Trophoblast cell (in vitro differentiated cells and primary cell): ENCODE measurements at regions not wholly inside any gene's neighbourhood (a gene's known extent, or its start where the extent isn't known, plus 50 kb on each side); places are given as distances from the start of the nearest gene placed in this dataset.

Source experiments
- DNase-seq, 2 donors: peaks; one replicate each; pipeline ENCODE4 v3.0.0-alpha.2; 2016
- H2AFZ ChIP-seq: 2 replicates; pipeline ENCODE4 v1.6.1; 2013; ENCODE audit warnings: low read length, moderate library complexity, mild to moderate bottlenecking; ENCODE audit not compliant: insufficient read depth, poor library complexity
- H2AK5ac ChIP-seq: 2 replicates; pipeline ENCODE4 v1.6.1; 2013; ENCODE audit warnings: mild to moderate bottlenecking, low read length
- H2BK120ac ChIP-seq: 2 replicates; pipeline ENCODE4 v1.6.1; 2013; ENCODE audit warnings: low read length, mild to moderate bottlenecking, moderate library complexity; ENCODE audit not compliant: insufficient read depth, poor library complexity
- H2BK12ac ChIP-seq: 2 replicates; pipeline ENCODE4 v1.6.1; 2013; ENCODE audit warnings: mild to moderate bottlenecking, low read length, moderate library complexity
- H2BK5ac ChIP-seq: 2 replicates; pipeline ENCODE4 v1.6.1; 2013; ENCODE audit warnings: low read length, low read depth, moderate library complexity, mild to moderate bottlenecking; ENCODE audit not compliant: poor library complexity
- H3K14ac ChIP-seq: 2 replicates; pipeline ENCODE4 v1.6.1; 2013; ENCODE audit warnings: mild to moderate bottlenecking, low read length
- H3K18ac ChIP-seq: 2 replicates; pipeline ENCODE4 v1.6.1; 2013; ENCODE audit warnings: mild to moderate bottlenecking, low read length
- H3K23ac ChIP-seq: 2 replicates; pipeline ENCODE4 v1.6.1; 2013; ENCODE audit warnings: low read length
- H3K27ac ChIP-seq: 2 replicates; pipeline ENCODE4 v1.5.1; 2013; ENCODE audit warnings: low read depth, mild to moderate bottlenecking, inconsistent platforms, low read length, moderate library complexity
- H3K27me3 ChIP-seq: 2 replicates; pipeline ENCODE4 v1.6.1; 2013; ENCODE audit warnings: inconsistent platforms, mild to moderate bottlenecking, low read length, moderate library complexity; ENCODE audit not compliant: insufficient read depth
- H3K36me3 ChIP-seq, 2 experiments: 1 replicate in 1 of 2; 2 replicates in 1 of 2; pipeline ENCODE4 v1.6.1; 2013; ENCODE audit warnings: low read length in 2 of 2, mild to moderate bottlenecking in 2 of 2, moderate library complexity in 1 of 2; ENCODE audit not compliant: insufficient read depth in 2 of 2, control insufficient read depth in 1 of 2
- H3K4ac ChIP-seq: 2 replicates; pipeline ENCODE4 v1.6.1; 2013; ENCODE audit warnings: low read depth, mild to moderate bottlenecking, low read length, moderate library complexity
- H3K4me1 ChIP-seq, 2 experiments: 1 replicate in 1 of 2; 2 replicates in 1 of 2; pipeline ENCODE4 v1.6.1; 2013; ENCODE audit warnings: low read length in 2 of 2, mild to moderate bottlenecking in 2 of 2, moderate library complexity in 1 of 2; ENCODE audit not compliant: insufficient read depth in 2 of 2, control insufficient read depth in 1 of 2
- H3K4me2 ChIP-seq: 2 replicates; pipeline ENCODE4 v1.6.1; 2013; ENCODE audit warnings: inconsistent platforms, mild to moderate bottlenecking, low read length, moderate library complexity
- H3K4me3 ChIP-seq: 2 replicates; pipeline ENCODE4 v1.5.1; 2013; ENCODE audit warnings: mild to moderate bottlenecking, low read depth, low read length, inconsistent platforms
- H3K79me1 ChIP-seq: one replicate; pipeline ENCODE4 v1.6.1; 2013; ENCODE audit warnings: low read length
- H3K79me2 ChIP-seq: 2 replicates; pipeline ENCODE4 v1.6.1; 2013; ENCODE audit warnings: low read length, mild to moderate bottlenecking; ENCODE audit not compliant: control insufficient read depth, insufficient read depth, poor library complexity
- H3K9ac ChIP-seq: 2 replicates; pipeline ENCODE4 v1.6.1; 2013; ENCODE audit warnings: mild to moderate bottlenecking, low read length
- H3K9me3 ChIP-seq: 2 replicates; pipeline ENCODE4 v1.6.1; 2013; ENCODE audit warnings: low read depth, mild to moderate bottlenecking, control low read depth, inconsistent platforms, low read length; ENCODE audit not compliant: insufficient read depth
- H4K12ac ChIP-seq: 2 replicates; pipeline ENCODE4 v1.6.1; 2013; ENCODE audit warnings: low read depth, mild to moderate bottlenecking, low read length, moderate library complexity
- H4K8ac ChIP-seq: 2 replicates; pipeline ENCODE4 v1.6.1; 2013; ENCODE audit warnings: low read depth, mild to moderate bottlenecking, low read length, moderate library complexity
- H4K91ac ChIP-seq: one replicate; pipeline ENCODE4 v1.6.1; 2013; ENCODE audit warnings: low read depth, mild to moderate bottlenecking, low read length, moderate library complexity
- WGBS: extraction: QIAGEN DNeasy Blood & Tissue Kit; methylation state at CpG from one replicate; pipeline ENCODE4 v1.1.7; 2013; ENCODE audit warnings: missing lambda C conversion rate; ENCODE audit not compliant: insufficient read length, insufficient coverage; ENCODE audit errors: extremely low coverage; 5-methylcytosine and 5-hydroxymethylcytosine counted together

GRCh38 chr6:105991561-105992314 is 94.4 kb upstream of the PRDM1 start:
- H4K91ac ChIP-seq: no peak overlapping the region
- H4K8ac ChIP-seq: no peak overlapping the region
- peak overlapping the region; percentile 79 for H3K4me2 ChIP-seq
- no peaks in the 10 kb centered on the region for H3K36me3 ChIP-seq
- no peak overlapping the region for H3K23ac ChIP-seq
- peaks cover 2% of the 10 kb centered on the region for H3K9me3 ChIP-seq
- H2BK120ac ChIP-seq: no peak overlapping the region
- no peak overlapping the region for H4K12ac ChIP-seq
- H2AFZ ChIP-seq: peak overlapping the region; percentile 78
- H2BK12ac ChIP-seq: no peak overlapping the region
- no peak overlapping the region for H3K9ac ChIP-seq
- H3K79me1 ChIP-seq: no peaks in the 10 kb centered on the region
- H3K27me3 ChIP-seq: peaks cover 42% of the 10 kb centered on the region
- H3K27ac ChIP-seq: no peak overlapping the region
- WGBS: no CpG with 5 or more reads among the region's 23 CpGs
- no peak overlapping the region for H2BK5ac ChIP-seq
- H3K4me3 ChIP-seq: peak overlapping the region; percentile 23
- no peak overlapping the region for H2AK5ac ChIP-seq
- no peaks in the 10 kb centered on the region for H3K79me2 ChIP-seq
- no peak overlapping the region for H3K14ac ChIP-seq
- no peak overlapping the region for H3K18ac ChIP-seq
- H3K4me1 ChIP-seq: peaks cover 11 to 17% of the 10 kb centered on the region in 2 experiments
- peak; percentile 65 to 72 for DNase-seq
- H3K4ac ChIP-seq: no peak overlapping the region

DNA sequence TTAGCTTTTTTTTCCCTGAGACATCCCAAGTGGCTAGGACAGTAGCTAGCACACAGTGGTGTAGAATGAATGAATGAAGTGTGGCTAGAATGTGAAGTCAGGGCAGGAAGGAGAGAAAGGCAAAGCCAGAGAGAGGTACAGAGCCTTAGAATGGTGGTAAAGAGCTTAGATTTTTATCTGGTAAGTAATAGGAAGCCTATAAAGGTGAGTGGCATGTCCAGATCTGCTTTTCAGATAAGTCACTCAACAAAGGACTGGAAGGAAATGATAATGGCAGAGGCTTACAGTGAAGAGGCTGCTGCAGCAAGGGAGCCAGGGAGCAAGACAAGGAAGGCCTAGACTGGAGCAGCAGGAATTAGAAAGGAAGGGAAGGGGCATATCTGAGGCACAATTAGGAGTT is 96.0 kb upstream of the PRDM1 start:
- Histone ChIP-seq H3K36me3 (no peaks in the 10 kb centered on the region), H2AK5ac (no peak overlapping the region), H4K91ac (no peak overlapping the region), H3K27ac (no peak overlapping the region), H3K4ac (no peak overlapping the region), H3K4me2 (no peak overlapping the region), H2AFZ (no peak overlapping the region), H4K12ac (no peak overlapping the region), H4K8ac (no peak overlapping the region), H3K27me3 (peaks cover 52% of the 10 kb centered on the region), H3K9me3 (peaks cover 2% of the 10 kb centered on the region), H3K4me1 (peaks cover 18 to 19% of the 10 kb centered on the region in 2 experiments), H2BK5ac (no peak overlapping the region), H3K9ac (no peak overlapping the region), H3K23ac (no peak overlapping the region), H2BK120ac (no peak overlapping the region), H3K18ac (no peak overlapping the region), H3K14ac (no peak overlapping the region), H2BK12ac (no peak overlapping the region), H3K79me1 (no peaks in the 10 kb centered on the region), H3K79me2 (no peaks in the 10 kb centered on the region), H3K4me3 (no peak overlapping the region)
- no peak for DNase-seq

DNA sequence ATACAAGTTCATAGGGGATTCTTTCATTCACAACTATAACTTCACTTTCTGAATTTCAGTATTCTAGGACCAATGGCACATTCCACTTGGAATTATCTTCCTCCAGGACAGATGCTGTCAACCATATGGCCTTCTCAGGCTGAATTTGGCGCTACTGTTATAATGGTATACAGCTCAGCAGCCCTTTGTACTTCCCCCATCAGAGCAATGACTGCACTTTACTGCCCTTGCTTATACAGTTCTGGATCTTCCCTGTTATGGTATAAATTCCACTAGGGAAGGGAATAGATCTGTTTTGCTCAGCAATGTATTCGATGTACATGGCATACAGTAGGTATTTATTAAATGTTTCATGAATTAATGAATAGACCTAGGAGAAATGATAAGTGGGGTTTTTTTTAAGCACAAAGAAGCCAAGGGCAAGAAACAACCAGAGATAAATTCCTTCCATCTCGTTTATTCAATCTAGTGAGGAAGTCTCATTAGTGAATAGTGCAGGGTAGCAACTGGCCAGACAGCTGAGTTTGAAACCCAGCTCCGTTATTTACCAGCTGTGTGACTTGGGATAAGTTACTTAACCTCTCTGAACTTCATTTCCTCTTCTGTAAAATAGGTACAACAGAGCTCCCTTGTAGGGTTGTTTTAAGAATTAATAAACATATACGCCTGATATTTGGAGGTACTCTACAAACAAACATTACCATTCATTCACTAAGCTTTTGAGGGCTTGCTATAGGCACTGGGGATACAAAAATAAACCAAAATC is 97.1 kb upstream of the PRDM1 start:
- no peak overlapping the region for H4K91ac ChIP-seq
- H2BK5ac ChIP-seq: no peak overlapping the region
- no CpG with 5 or more reads among the region's 5 CpGs for WGBS
- peaks cover 4% of the 10 kb centered on the region for H3K9me3 ChIP-seq
- no peak overlapping the region for H2AK5ac ChIP-seq
- H2BK12ac ChIP-seq: no peak overlapping the region
- no peak overlapping the region for H4K12ac ChIP-seq
- H3K23ac ChIP-seq: no peak overlapping the region
- no peak overlapping the region for H3K14ac ChIP-seq
- H3K36me3 ChIP-seq: no peaks in the 10 kb centered on the region
- no peak overlapping the region for H2BK120ac ChIP-seq
- no peak overlapping the region for H3K9ac ChIP-seq
- H3K27ac ChIP-seq: no peak overlapping the region
- peaks cover 9 to 13% of the 10 kb centered on the region in 2 experiments for H3K4me1 ChIP-seq
- no peak overlapping the region for H2AFZ ChIP-seq
- H3K79me2 ChIP-seq: no peaks in the 10 kb centered on the region
- H3K4ac ChIP-seq: no peak overlapping the region
- no peaks in the 10 kb centered on the region for H3K79me1 ChIP-seq
- H3K27me3 ChIP-seq: peaks cover 47% of the 10 kb centered on the region
- H3K4me2 ChIP-seq: no peak overlapping the region
- no peak overlapping the region for H3K4me3 ChIP-seq
- H3K18ac ChIP-seq: no peak overlapping the region
- H4K8ac ChIP-seq: no peak overlapping the region
- DNase-seq: no peak

- Histone ChIP-seq H4K12ac (no peak overlapping the region), H3K23ac (no peak overlapping the region), H2BK120ac (no peak overlapping the region), H3K4ac (no peak overlapping the region), H4K91ac (no peak overlapping the region), H3K36me3 (no peaks in the 10 kb centered on the region), H3K4me1 (peaks cover 7 to 11% of the 10 kb centered on the region in 2 experiments), H3K79me1 (no peaks in the 10 kb centered on the region), H3K9me3 (peaks cover 3% of the 10 kb centered on the region), H4K8ac (no peak overlapping the region), H3K14ac (no peak overlapping the region), H2BK12ac (no peak overlapping the region), H2BK5ac (no peak overlapping the region), H3K79me2 (no peaks in the 10 kb centered on the region), H3K27me3 (peaks cover 40% of the 10 kb centered on the region), H3K27ac (no peak overlapping the region), H3K4me2 (no peak overlapping the region), H3K9ac (no peak overlapping the region), H3K4me3 (no peak overlapping the region), H2AFZ (no peak overlapping the region), H3K18ac (no peak overlapping the region), H2AK5ac (no peak overlapping the region)
- DNase-seq: peak in 1 of 2 donors; percentile 47
Observed at GRCh38 chr6:105988321-105988720, 97.8 kb upstream of the PRDM1 start.
